ENCODE measurements at regions not wholly inside any gene's neighbourhood (a gene's known extent, or its start where the extent isn't known, plus 50 kb on each side); places are given as distances from the start of the nearest gene placed in this dataset.

- no peak overlapping the region for H3K27ac Mint-ChIP-seq
These were observed 86.8 kb upstream of the ANK3 start for GRCh38 chr10:60476451-60476850.

GRCh38 chr10:60473557-60473956 is 83.9 kb upstream of the ANK3 start:
- H3K79me2 ChIP-seq (replicated peaks; ENCODE audit: insufficient read depth), result no peaks in the 10 kb centered on the region
- H3K27ac ChIP-seq (ENCODE audit: low read depth), result no peak overlapping the region
- H3K36me3 ChIP-seq (ENCODE audit: insufficient read depth), result no peaks in the 10 kb centered on the region
- H3K36me3 Mint-ChIP-seq (ENCODE audit: low read depth), result no peaks in the 10 kb centered on the region
- H3K4me3 Mint-ChIP-seq, result no peak overlapping the region
- no peak for ATAC-seq
- no peaks in the 10 kb centered on the region for H3K27me3 ChIP-seq (ENCODE audit: insufficient read depth)
- peak overlapping the region; percentile 32; the same call in 1 of the 2 replicates for H3K27ac Mint-ChIP-seq
- no peak overlapping the region for H3K4me3 ChIP-seq
- H4K20me1 ChIP-seq (replicated peaks; ENCODE audit: insufficient read depth), result no peaks in the 10 kb centered on the region; the same call in 1 of the 2 replicates
- no peaks in the 10 kb centered on the region for H3F3A ChIP-seq (replicated peaks; ENCODE audit: low read depth)
- peaks cover 3% of the 10 kb centered on the region; the same call in 1 of the 3 replicates for H3K4me1 Mint-ChIP-seq
- H3K9me2 ChIP-seq (ENCODE audit: insufficient read depth), result no peaks in the 10 kb centered on the region
- no peak for DNase-seq (ENCODE audit: low spot score)
- no peaks in the 10 kb centered on the region for H3K4me1 ChIP-seq (ENCODE audit: insufficient read depth)
- H3K4me2 ChIP-seq, result no peak overlapping the region
- H3K27me3 Mint-ChIP-seq (ENCODE audit: insufficient read depth, low read depth, poor library complexity), result no peaks in the 10 kb centered on the region
- no peaks in the 10 kb centered on the region for H3K9me3 Mint-ChIP-seq
- no peak overlapping the region for H2AFZ ChIP-seq
- TF ChIP-seq CTCF (conservative IDR thresholded peaks at IDR 0.05; ENCODE audit: low read depth in 2 of 2) (no peak), NANOG (IDR thresholded peaks at IDR 0.05; ENCODE audit: borderline replicate concordance) (no peak), EZH2 (IDR thresholded peaks at IDR 0.05; ENCODE audit: low read depth, unreplicated experiment) (no peak), REST (IDR thresholded peaks at IDR 0.05; ENCODE audit: unreplicated experiment) (no peak), CREB1 (CRISPR knock-in tag; IDR thresholded peaks at IDR 0.05; ENCODE audit: low read depth) (no peak), STAT1 (IDR thresholded peaks at IDR 0.05; ENCODE audit: unreplicated experiment) (no peak), ZNF331 (CRISPR knock-in tag; IDR thresholded peaks at IDR 0.05; ENCODE audit: low read depth) (no peak), ETS1 (IDR thresholded peaks at IDR 0.05) (no peak), POLR2AphosphoS5 (IDR thresholded peaks at IDR 0.05; ENCODE audit: low read depth) (no peak), ZNF114 (CRISPR knock-in tag; IDR thresholded peaks at IDR 0.05) (no peak)

More at GRCh38 chr10:60476451-60476850, 86.8 kb upstream of the ANK3 start:
- no peak overlapping the region for H3K4me3 ChIP-seq
- H3K27me3 ChIP-seq (ENCODE audit: insufficient read depth), result no peaks in the 10 kb centered on the region
- H3K79me2 ChIP-seq (replicated peaks; ENCODE audit: insufficient read depth), result no peaks in the 10 kb centered on the region
- H4K20me1 ChIP-seq (replicated peaks; ENCODE audit: insufficient read depth), result no peaks in the 10 kb centered on the region
- H3K4me1 ChIP-seq (ENCODE audit: insufficient read depth), result peaks cover 12% of the 10 kb centered on the region; the same call in 1 of the 2 replicates
- no peak overlapping the region for H2AFZ ChIP-seq
- H3K27ac ChIP-seq (ENCODE audit: low read depth), result no peak overlapping the region
- H3K4me2 ChIP-seq, result no peak overlapping the region
- Mint-ChIP-seq H3K27me3 (ENCODE audit: insufficient read depth, low read depth, poor library complexity) (no peaks in the 10 kb centered on the region), H3K9me3 (no peaks in the 10 kb centered on the region), H3K4me3 (no peak overlapping the region), H3K36me3 (ENCODE audit: low read depth) (no peaks in the 10 kb centered on the region), H3K4me1 (peaks cover 17% of the 10 kb centered on the region)
- DNase-seq (ENCODE audit: low spot score), result no peak
- H3K9me2 ChIP-seq (ENCODE audit: insufficient read depth), result no peaks in the 10 kb centered on the region
- no peaks in the 10 kb centered on the region for H3K36me3 ChIP-seq (ENCODE audit: insufficient read depth)
- ATAC-seq, result no peak
- TF ChIP-seq NANOG (IDR thresholded peaks at IDR 0.05; ENCODE audit: borderline replicate concordance) (no peak), ZNF331 (CRISPR knock-in tag; IDR thresholded peaks at IDR 0.05; ENCODE audit: low read depth) (no peak), POLR2AphosphoS5 (IDR thresholded peaks at IDR 0.05; ENCODE audit: low read depth) (no peak), REST (IDR thresholded peaks at IDR 0.05; ENCODE audit: unreplicated experiment) (no peak)
- no peaks in the 10 kb centered on the region for H3F3A ChIP-seq (replicated peaks; ENCODE audit: low read depth)

Measured in GM23338 (cell line).